Sigmoid colon (tissue), 6 donors: ENCODE measurements at regions not wholly inside any gene's neighbourhood (a gene's known extent, or its start where the extent isn't known, plus 50 kb on each side); places are given as distances from the start of the nearest gene placed in this dataset.

Experiments used
- DNase-seq: peaks from one replicate; pipeline ENCODE4 v3.0.0-alpha.2; 2019
- H3K27ac ChIP-seq, 4 donors: fragments of 200-600 bp; sonication (generic); one replicate each; pipeline ENCODE4 v1.5.1; 2016 to 2019; ENCODE audit warnings: mild to moderate bottlenecking in 1 of 4
- H3K27me3 ChIP-seq, 3 donors: fragments of 200-600 bp; sonication (generic); one replicate each; pipeline ENCODE4 v1.5.1; 2019; ENCODE audit warnings: mild to moderate bottlenecking in 1 of 3
- H3K36me3 ChIP-seq, 4 donors: fragments of 200-600 bp; sonication (generic); one replicate each; pipeline ENCODE4 v1.5.1; 2016 to 2019
- H3K4me1 ChIP-seq, 4 donors: fragments of 200-600 bp; sonication (generic); one replicate each; pipeline ENCODE4 v1.5.1; 2017 to 2019
- H3K4me3 ChIP-seq, 4 donors: fragments of 200-600 bp; sonication (generic); one replicate each; pipeline ENCODE4 v1.5.1; 2017 to 2019; ENCODE audit warnings: mild to moderate bottlenecking in 2 of 4, moderate library complexity in 1 of 4
- H3K9me3 ChIP-seq, 4 donors: fragments of 200-600 bp in 3 of 4; sonication (generic) in 3 of 4; one replicate each; pipeline versions ENCODE4 v1.5.1 to v1.6.1; 2013 to 2019
- EP300 ChIP-seq, 4 donors: sonication (generic); formaldehyde crosslinking; IDR thresholded peaks; one replicate each; pipeline ENCODE4 v1.6.1; 2017; ENCODE audit warnings: antibody characterized with exemption in 4 of 4
- POLR2A ChIP-seq, 2 donors: fragments of 450-650 bp; IDR thresholded peaks; one replicate each; pipeline ENCODE4 v1.6.1; 2016; ENCODE audit warnings: antibody characterized with exemption in 2 of 2, mild to moderate bottlenecking in 2 of 2, moderate library complexity in 2 of 2
- POLR2AphosphoS5 ChIP-seq, 4 donors: sonication (generic); formaldehyde crosslinking; IDR thresholded peaks; one replicate each; pipeline ENCODE4 v1.6.1; 2017; ENCODE audit warnings: antibody characterized with exemption in 4 of 4
- WGBS, 2 donors: extraction: QIAGEN DNeasy Blood & Tissue Kit; methylation state at CpG; one replicate each; pipeline ENCODE4 v1.1.7; 2013; 5-methylcytosine and 5-hydroxymethylcytosine counted together
- intact Hi-C: fragments of 100-400 bp; cut with DNase I; formaldehyde crosslinking; loops from one replicate; pipeline ENCODE4 v1.15.1; 2023
- TF ChIP-seq, protein P1 (sequence below), 4 experiments: fragments of 450-650 bp in 3 of 4; fragments of 200-600 bp in 1 of 4; IDR thresholded peaks; one replicate each; pipeline ENCODE4 v1.5.1; 2016 to 2019; ENCODE audit warnings: antibody characterized with exemption in 4 of 4, mild to moderate bottlenecking in 3 of 4, moderate library complexity in 2 of 4
- donor health status: healthy with polysubstance abuse.
- donor health status: healthy.

DNA sequence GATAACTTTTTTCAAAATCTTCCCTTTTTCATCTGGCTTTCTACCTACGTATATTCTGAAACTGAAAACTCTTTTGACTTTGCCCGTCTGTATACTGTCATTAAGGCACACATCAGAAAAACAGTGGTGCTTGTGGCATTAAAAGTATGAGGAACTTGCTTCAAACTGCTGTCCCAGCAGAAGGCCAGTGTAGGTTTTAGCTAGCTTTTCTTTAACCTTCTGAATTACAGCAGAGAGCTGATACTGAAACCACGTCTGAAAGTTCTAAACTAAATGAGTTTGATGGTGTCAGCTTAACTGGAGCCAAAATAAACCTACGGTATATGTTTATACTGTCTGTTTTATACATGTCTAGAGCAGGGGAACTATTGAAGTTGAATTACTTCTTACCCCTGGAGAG, 283.4 kb downstream of the TFEC start:
- peak overlapping the region in 2 of 4 donors; percentile 37 to 65 for H3K27ac ChIP-seq

DNA sequence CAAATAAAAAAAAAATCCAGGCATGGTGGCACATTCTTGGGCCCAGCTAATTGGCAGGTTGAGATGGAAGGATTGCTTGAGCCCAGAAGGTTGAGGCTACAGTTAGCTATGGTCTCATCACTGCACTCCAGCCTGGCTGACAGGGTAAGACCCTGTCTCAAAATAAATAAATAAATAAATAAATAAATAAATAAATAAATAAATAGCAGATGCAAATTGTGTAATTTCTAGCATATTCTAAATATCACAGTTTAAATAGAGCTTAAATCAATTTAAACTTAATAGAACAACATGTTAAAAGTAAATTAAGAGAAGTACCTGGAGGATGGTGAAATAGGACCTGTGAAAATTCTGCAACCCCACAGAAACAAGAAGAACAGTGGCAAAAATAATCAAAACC, 290.5 kb downstream of the TFEC start:
- no peak for TF ChIP-seq POLR2AphosphoS5 (IDR thresholded peaks at IDR 0.05)
- TF ChIP-seq, protein P1, sequence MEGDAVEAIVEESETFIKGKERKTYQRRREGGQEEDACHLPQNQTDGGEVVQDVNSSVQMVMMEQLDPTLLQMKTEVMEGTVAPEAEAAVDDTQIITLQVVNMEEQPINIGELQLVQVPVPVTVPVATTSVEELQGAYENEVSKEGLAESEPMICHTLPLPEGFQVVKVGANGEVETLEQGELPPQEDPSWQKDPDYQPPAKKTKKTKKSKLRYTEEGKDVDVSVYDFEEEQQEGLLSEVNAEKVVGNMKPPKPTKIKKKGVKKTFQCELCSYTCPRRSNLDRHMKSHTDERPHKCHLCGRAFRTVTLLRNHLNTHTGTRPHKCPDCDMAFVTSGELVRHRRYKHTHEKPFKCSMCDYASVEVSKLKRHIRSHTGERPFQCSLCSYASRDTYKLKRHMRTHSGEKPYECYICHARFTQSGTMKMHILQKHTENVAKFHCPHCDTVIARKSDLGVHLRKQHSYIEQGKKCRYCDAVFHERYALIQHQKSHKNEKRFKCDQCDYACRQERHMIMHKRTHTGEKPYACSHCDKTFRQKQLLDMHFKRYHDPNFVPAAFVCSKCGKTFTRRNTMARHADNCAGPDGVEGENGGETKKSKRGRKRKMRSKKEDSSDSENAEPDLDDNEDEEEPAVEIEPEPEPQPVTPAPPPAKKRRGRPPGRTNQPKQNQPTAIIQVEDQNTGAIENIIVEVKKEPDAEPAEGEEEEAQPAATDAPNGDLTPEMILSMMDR (IDR thresholded peaks at IDR 0.05): no peak
- no peak for TF ChIP-seq EP300 (IDR thresholded peaks at IDR 0.05)
- no peak for TF ChIP-seq POLR2A (IDR thresholded peaks at IDR 0.05)
- DNase-seq: no peak
- intact Hi-C loops: no loop called here
- H3K27me3 ChIP-seq: no peaks in the 10 kb centered on the region
- H3K4me3 ChIP-seq: no peak overlapping the region
- no peaks in the 10 kb centered on the region for H3K36me3 ChIP-seq
- H3K27ac ChIP-seq: no peak overlapping the region
- no peaks in the 10 kb centered on the region for H3K4me1 ChIP-seq
- no peaks in the 10 kb centered on the region for H3K9me3 ChIP-seq

More for the DNA sequence above, 283.4 kb downstream of the TFEC start:
- H3K36me3 ChIP-seq: no peaks in the 10 kb centered on the region
- TF ChIP-seq, protein P1 (IDR thresholded peaks at IDR 0.05): no peak
- TF ChIP-seq EP300 (IDR thresholded peaks at IDR 0.05) (no peak), POLR2A (IDR thresholded peaks at IDR 0.05) (no peak), POLR2AphosphoS5 (IDR thresholded peaks at IDR 0.05) (no peak)
- no peaks in the 10 kb centered on the region for H3K27me3 ChIP-seq
- intact Hi-C loops: no loop called here
- peaks cover 0 to 21% (median 7%) of the 10 kb centered on the region in 4 donors for H3K4me1 ChIP-seq
- no peak for DNase-seq
- WGBS, 2 donors: 9 to 54% methylated on average over 4 of the region's 4 CpGs
- H3K9me3 ChIP-seq: no peaks in the 10 kb centered on the region
- H3K4me3 ChIP-seq: peak overlapping the region in 1 of 4 donors; percentile 5

DNA sequence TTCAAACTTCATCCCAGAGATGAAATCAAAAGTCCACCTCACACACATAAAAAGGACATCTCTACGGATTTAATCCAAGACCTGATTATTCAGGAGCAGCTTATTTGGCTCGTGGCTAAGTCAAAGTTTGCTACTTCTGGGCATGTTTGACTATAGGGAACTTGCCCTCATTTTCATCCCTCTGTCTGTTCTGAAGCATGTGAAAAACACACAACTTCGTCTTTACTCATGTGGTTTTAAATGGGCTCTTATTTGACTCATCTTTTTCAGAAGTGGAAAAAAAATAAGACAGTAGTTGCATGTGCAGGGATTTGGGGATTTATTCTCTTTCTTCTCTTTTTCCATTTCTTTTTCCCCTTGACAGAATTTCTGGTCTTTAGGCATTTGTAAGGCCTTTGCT, 295.9 kb downstream of the TFEC start:
- Histone ChIP-seq H3K4me3 (no peak overlapping the region), H3K27ac (no peak overlapping the region), H3K4me1 (no peaks in the 10 kb centered on the region), H3K36me3 (no peaks in the 10 kb centered on the region), H3K27me3 (no peaks in the 10 kb centered on the region), H3K9me3 (no peaks in the 10 kb centered on the region)
- no peak for DNase-seq
- TF ChIP-seq POLR2A (IDR thresholded peaks at IDR 0.05) (no peak), EP300 (IDR thresholded peaks at IDR 0.05) (no peak), POLR2AphosphoS5 (IDR thresholded peaks at IDR 0.05) (no peak)
- TF ChIP-seq, protein P1 (IDR thresholded peaks at IDR 0.05): no peak
- 88 to 94% methylated on average over 3 of the region's 3 CpGs for WGBS, 2 donors
- intact Hi-C loops: no loop called here

DNA sequence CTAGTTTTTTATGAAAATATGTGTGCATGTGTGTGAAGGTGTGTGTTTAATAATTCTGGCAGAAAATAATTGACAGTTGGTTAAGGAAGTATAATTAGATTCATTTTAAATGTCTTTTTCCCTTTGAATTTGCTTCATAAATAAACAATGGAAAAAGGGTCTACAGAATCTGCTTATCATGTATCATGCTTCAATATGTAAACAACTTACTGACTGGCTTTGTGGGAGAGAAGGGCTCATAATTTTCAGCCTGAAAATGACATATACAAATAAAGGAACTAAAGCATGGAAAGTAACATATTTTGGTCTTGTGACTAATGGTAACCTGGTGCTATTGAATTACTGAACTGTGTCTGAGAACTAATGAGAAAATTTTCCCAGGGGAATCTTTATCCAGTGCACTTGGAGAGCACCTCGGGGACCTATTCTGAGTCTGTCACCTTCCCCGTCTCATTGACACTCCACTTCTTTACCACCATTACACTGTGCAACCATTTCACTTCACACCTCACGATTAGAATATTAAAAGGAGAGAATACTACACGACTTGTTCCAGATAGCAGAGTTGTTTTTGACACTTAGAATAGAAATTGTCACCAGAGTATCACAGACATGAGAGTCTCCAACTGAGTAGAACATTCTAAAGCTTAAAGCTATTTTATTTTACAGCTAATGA, 298.6 kb downstream of the TFEC start:
- Histone ChIP-seq H3K4me1 (no peaks in the 10 kb centered on the region), H3K27me3 (no peaks in the 10 kb centered on the region), H3K4me3 (no peak overlapping the region), H3K36me3 (no peaks in the 10 kb centered on the region), H3K9me3 (no peaks in the 10 kb centered on the region), H3K27ac (no peak overlapping the region)
- 85 to 91% methylated on average over 4 of the region's 4 CpGs for WGBS, 2 donors
- intact Hi-C loops: no loop called here
- DNase-seq: no peak
- TF ChIP-seq POLR2A (IDR thresholded peaks at IDR 0.05): no peak
- TF ChIP-seq, protein P1 (IDR thresholded peaks at IDR 0.05): no peak
- TF ChIP-seq POLR2AphosphoS5 (IDR thresholded peaks at IDR 0.05): no peak
- TF ChIP-seq EP300 (IDR thresholded peaks at IDR 0.05): no peak

DNA sequence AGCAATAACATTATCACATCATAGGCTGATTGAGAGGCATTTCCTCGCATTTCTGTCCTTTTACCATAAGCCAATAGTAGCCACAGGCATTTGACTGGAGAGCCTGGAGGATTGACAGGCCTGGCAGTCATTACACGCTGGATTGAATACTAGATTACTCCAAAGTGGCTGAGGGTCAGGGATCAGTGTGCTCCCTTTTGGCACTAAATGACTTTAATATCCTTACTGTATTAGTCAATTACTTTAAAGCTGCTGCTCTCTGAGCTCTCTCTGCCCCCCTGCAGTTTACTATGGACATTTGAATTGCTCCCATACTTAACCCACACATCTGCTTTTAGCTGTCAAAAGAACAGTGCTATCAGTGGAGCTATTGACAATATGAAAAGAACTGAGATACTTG, 302.0 kb downstream of the TFEC start:
- WGBS, 2 donors: 87 to 91% methylated on average over 2 of the region's 2 CpGs
- no peak for DNase-seq
- no peak overlapping the region for H3K27ac ChIP-seq
- TF ChIP-seq, protein P1 (IDR thresholded peaks at IDR 0.05): no peak
- TF ChIP-seq POLR2AphosphoS5 (IDR thresholded peaks at IDR 0.05): no peak
- no peak for TF ChIP-seq EP300 (IDR thresholded peaks at IDR 0.05)
- TF ChIP-seq POLR2A (IDR thresholded peaks at IDR 0.05): no peak
- H3K4me3 ChIP-seq: no peak overlapping the region
- H3K9me3 ChIP-seq: no peaks in the 10 kb centered on the region
- intact Hi-C loops: no loop called here
- no peaks in the 10 kb centered on the region for H3K27me3 ChIP-seq
- H3K4me1 ChIP-seq: peaks cover 0 to 11% (median 3%) of the 10 kb centered on the region in 4 donors
- H3K36me3 ChIP-seq: no peaks in the 10 kb centered on the region
